SK-N-MC (cell line): ENCODE measurements at regions not wholly inside any gene's neighbourhood (a gene's known extent, or its start where the extent isn't known, plus 50 kb on each side); places are given as distances from the start of the nearest gene placed in this dataset.

Experiments used
- EZH2 ChIP-seq: fragments of 200-600 bp; sonication (generic); IDR thresholded peaks from one replicate; pipeline ENCODE4 v1.6.1; 2017; ENCODE audit warnings: antibody characterized with exemption
- FOXP2 ChIP-seq: optimal IDR thresholded peaks from 2 replicates; pipeline ENCODE3; 2011; ENCODE audit warnings: mild to moderate bottlenecking, moderate library complexity; ENCODE audit not compliant: insufficient read depth; ENCODE audit errors: extremely low read length, control extremely low read depth
- POLR2AphosphoS5 ChIP-seq: IDR thresholded peaks from 2 replicates; pipeline ENCODE4 v1.6.1; 2012; ENCODE audit warnings: mild to moderate bottlenecking, low read depth, low read length, borderline replicate concordance

GRCh38 chr7:17234030-17234397 is 64.4 kb upstream of the AHR start:
- TF ChIP-seq EZH2, result no peak
- no peak for TF ChIP-seq POLR2AphosphoS5
- no peak for TF ChIP-seq FOXP2
